NCI-H526 treated with DMSO at 0.1 percent for 48 hours (cell line): ENCODE measurements at regions not wholly inside any gene's neighbourhood (a gene's known extent, or its start where the extent isn't known, plus 50 kb on each side); places are given as distances from the start of the nearest gene placed in this dataset.
"Not testable (repeated sequence)": the region's sequence is repeated elsewhere in the genome, so short reads cannot be mapped to it uniquely, and the experiment has no call there.

Experiments used
- DNase-seq: peaks from one replicate; lab custom pipeline; 2025; lab: John Stamatoyannopoulos, UW

DNA sequence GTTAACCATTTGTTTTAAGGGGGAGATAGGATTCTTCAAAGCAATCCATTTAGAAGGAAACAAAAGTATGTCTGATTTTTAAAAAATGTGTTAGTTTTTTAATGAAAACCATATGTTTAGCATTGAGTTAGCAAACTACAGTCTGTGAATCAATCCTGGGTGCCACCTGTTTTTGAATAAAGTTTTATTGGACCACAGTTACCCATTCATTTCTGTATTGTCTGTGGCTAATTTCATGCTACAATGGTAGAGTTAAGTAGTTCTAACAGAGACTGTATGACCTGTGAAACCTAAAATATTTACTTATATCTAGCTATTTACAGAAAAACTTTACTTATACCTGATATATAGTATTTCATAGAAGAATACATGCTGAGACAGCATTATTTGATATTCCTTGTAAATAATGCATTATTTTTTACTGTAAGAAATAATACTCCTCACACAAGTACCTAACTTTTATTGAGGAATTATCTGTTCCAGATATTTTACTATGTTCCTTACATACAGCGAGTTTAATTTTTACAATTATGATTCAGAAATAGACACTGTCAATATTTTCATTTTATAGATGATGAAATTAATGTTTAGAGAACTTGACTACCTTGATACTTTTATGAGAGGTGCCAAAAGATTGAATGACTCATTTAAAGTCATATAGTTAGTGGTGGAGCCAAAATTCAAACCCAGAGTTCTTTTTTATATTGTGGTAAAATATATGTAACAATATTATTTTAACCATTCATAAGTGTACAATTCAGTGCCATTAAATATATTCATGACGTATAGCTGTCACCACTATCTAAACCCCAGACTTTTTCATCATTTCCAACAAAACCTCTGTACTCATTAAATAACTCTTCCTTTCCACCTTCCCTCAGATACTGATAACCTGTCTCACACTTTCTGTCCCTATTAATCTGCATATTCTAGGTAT is 122.0 kb downstream of the GLUD2 start:
- no peak for DNase-seq

DNA sequence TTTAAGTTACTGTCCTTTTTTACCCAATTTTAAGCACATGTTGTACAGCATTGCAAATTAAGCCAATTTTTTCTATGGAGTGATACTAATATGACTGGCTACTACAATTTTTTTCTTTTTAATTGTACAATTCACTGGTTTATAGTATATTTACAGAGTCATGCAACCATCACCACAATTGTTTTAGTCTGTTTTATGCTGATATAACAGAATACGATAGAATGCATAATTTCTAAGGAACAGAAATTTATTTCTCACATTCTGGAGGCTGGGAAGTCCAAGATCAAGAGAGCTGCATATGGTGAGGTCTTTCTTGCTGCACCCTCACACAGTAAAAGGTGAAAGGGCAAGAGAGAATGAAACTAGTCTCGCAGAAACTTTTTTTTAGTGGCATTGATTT is 125.3 kb downstream of the GLUD2 start:
- DNase-seq: no peak

DNA sequence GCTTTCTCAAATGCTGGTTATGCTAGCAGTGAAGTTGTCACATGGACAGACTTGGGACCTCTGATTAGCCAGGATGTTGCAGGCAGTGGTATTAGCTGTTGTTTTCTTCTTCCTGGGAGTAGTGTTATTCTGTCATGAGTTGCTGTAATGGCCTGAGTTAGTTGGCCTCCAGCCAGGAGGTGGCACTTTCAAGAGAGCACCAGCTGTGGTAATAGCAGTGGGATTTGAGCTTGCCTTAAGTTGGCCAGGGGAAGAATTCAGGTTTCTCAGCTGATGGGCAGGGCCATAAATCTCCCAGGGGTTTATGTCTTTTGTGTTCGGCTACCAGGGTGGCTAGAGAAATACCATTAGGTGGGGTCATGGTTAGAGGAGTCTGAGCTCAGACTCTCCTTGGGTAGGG is 132.6 kb downstream of the GLUD2 start:
- no peak for DNase-seq

DNA sequence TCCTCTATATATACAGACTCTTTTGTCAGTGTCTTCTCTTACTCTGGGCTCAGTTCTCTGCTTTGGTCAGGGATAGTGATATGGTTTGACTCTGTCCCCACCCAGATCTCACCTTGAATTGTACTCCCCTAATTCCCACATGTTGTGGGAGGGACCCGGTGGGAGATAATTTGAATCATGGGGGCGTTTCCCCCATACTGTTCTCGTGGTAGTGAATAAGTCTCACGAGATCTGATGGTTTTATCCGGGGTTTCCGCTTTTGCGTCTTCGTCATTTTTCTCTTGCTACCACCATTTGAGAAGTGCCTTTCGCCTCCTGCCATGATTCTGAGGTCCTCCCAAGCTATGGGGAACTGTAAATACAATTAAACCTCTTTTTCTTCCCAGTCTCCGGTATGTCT is 144.4 kb downstream of the GLUD2 start:
- no peak for DNase-seq

DNA sequence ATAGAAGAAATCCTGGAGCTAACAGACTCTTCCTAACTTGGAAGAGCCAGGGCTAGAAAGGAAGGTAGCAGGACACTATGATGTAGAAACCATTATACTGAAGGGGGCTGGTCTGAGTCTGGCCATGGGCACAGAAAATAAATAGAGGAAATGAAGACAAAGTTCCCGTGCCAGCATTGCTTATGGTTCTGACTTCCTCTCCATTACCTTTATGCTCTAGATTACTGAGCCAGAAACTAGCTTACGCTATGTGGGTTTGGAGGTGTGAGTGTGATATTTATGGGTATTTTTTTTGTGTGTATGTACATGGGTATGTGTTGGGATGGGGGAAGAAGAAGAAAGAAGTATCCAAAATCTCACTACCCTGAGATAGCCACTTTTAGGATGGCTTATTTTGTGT is 148.3 kb downstream of the GLUD2 start:
- no peak for DNase-seq

DNA sequence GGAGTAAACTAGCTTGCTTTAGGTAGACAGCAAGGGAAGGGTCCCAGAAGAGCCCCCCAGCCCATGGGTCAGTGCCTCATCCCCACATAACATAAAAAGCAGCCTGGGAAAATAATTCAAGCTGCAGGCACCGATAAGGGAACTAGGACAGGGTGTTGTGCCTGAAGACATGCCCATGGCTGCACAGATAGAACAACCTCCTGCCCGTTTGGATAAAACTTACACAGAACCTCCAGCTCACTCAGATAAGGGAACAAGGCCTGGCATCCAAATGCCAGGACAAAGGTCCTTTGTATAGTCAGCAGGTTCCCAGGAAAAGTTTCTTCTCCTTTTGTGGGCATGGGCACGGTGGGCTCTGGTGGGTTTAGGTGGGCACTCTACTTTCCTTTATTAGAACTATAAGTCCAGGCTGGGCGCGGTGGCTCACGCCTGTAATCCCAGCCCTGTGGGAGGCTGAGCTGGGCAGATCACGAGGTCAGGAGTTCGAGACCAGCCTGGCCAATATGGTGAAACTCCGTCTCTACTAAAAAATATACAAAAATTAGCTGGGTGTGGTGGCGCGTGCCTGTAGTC is 149.5 kb downstream of the GLUD2 start:
- not testable (repeated sequence) for DNase-seq

DNA sequence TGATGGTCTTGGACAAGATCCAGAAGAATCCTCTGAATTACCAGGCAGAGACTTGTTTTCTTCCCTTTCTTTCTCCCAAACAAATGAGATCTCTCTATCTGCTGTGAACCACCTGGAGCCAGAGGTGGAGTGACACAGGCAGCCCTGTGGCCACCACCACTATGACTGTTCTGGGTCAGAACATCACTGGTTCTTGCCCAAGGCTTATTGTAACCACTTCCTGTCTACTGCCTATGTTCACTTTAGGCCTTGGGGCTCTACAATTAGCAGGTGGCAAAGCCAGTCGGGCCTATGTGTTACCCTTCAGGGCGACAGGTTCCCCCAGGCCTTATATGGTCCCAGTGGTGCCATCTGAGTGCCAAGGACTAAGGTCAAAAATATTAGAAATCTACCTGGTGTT is 161.2 kb downstream of the GLUD2 start:
- DNase-seq: no peak

DNA sequence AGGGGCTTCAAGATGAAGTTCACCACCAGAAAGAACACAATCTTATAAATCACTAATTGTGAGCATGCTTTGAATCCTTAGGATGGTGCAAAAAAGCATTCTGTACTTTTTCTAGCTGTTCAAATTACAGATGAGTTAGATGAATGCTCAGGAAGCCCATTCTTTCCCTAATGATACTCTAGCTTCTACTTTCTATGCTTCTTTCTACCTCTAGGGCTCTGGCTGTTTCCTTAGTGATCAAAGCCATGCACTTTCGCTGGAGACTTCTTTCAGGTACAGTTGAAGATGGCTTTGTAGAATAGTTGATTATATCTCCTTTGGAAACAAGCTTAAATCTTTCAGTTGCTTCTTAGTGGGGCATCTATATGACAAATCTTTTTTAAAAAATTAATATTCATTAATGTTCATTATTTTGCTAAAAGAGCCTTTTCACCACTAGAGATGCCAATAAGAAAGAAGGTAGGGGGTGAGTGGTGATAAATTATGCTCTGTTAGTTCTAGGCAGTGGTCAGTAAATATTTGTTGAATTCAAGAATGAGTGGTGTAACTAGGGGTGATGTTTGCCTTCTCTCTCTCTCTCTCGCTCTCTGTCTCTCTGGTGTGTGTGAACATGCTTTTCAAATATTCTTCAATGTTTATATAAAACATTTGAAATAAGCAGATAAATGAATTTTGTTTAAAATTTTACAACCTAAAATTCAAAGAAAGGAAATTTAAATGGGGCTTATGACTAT is 169.4 kb downstream of the GLUD2 start:
- DNase-seq: no peak

DNA sequence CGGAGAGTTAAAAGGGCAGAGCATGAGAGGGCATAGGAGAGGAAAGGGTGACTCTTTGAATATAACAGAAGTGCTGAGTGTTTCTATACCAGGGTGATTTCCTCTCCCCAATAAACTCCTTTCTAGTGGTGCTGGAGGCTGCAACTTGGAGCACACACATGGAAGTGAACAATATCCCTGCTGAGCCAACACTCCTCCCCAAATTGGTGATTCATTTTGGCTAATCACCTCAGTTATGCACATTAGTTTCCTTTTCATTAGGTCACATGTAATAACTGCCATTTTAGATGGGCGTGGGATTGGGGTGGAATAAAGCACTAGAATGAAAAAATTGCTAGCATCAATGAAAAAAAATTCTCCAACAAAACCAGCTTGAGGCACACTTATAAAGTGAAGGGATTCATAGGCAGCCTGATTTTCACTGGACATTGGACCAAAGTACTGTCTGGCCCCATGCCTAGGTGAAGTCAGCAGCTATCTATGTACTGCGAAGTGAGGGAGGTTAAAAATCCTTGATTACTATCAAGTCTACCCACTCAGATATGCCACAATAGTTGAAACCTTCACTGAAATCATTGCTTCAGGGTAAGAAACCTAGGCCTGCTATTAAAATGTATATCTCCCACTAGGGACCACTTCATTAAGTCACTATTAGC is 174.0 kb downstream of the GLUD2 start:
- DNase-seq: no peak

DNA sequence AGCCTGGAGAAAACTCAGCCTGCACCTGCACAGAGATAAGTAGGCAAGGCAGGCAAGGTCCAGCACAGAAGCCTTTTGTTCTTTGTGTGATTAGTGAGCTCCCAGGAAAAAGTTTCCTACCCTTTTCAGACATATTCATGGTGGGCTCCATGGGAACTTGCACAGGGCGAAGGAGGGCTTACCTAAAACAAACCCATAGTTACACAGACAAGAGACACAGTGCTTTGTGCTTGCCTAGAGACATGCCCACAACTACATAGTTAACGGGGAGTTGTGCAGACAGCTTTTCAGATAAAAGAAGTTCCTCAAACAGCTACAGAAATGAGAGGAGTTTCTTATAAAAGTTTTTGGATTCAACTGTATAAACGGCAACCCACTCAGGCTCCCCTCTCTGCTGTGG is 180.5 kb downstream of the GLUD2 start:
- no peak for DNase-seq

DNA sequence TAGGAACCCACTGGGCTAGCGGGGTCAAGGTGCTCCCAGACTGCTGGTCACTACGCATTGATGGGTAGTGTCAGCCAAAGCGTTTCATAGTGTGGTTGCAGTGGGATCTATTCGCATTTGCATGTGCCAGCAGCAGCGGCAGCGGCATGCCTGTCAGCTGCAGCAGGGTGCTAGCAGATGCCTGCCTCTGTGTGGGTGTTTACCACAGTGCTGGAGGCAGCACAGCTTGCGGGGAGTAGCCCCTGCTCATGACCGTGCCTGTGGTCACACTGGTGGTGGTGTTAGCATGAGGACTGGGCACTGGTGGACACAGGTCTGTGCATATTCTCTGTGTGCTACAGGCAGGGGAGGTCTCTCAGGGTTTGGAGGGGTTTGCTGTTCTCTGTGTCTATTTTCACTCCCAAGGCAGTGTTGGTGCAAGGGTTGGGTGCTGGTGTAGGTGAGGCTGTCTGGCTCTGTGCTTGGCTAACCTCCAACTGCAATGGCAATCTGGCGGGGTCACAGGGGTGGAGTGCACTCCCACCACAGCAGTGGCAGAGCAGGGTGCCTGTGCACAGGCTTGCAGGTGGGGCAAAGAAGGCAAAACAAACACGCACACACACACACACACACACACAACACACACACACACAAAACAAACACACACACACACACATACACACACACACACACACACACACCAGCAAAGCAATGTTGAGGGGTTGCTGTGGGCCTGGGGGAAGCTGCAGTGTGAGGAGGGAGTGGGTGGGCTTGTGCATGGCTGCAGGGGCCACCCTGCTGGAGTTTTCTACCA is 184.4 kb downstream of the GLUD2 start:
- DNase-seq: no peak

DNA sequence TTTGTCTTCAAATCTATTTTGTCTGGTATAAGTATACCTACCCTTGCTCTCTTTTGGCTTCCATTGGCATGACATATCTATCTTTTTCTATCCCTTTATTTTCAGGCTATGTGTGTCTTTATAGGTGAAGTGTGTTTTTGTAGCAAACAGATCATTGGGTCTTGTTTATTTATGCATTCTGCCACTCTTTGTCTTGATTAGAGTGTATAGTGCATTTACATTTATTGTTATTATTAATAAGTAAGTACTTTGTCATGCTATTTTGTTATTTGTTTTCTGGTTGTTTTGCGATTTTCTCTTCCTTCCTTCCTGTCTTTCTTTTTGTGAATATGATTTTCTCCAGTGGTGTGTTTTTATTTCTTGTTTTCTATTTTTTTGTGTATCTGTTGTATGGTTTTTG is 188.6 kb downstream of the GLUD2 start:
- no peak for DNase-seq

DNA sequence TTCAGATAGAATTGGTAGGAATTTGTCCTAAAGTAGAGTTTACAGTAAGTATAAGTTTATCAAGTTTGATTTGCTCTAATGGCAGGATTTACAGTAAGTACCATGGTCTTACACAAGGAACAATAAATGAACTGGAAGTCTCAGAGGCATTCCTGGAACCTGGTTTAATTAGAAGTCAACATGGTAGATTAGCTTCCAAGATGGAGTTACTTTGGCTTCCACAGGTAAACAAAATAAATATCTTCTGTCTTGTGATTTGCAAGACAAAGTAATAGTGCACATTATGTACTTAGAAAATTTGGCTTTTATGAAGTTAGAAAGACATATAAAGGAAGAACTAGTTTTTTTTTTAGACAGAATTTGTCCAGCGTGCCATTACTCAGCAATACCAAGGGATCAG is 190.7 kb downstream of the GLUD2 start:
- no peak for DNase-seq

DNA sequence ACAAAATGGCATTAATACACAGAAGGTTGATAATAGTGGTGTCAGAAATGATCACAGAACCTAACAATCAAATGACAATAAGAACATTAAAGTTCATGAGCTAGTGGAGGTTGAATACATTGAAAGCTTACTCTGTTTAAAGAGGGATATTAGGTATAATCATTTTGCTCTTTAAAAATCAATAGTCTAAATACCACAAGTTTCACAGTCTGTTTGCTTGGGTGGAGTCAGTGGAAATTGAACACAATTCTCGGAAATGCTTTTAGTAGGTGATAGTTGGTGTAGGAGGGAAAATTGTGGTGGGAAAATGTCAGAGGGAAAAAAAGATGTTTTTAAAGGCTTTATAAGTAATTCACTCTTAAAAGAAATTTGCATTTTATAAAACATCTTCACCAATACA is 197.1 kb downstream of the GLUD2 start:
- no peak for DNase-seq

DNA sequence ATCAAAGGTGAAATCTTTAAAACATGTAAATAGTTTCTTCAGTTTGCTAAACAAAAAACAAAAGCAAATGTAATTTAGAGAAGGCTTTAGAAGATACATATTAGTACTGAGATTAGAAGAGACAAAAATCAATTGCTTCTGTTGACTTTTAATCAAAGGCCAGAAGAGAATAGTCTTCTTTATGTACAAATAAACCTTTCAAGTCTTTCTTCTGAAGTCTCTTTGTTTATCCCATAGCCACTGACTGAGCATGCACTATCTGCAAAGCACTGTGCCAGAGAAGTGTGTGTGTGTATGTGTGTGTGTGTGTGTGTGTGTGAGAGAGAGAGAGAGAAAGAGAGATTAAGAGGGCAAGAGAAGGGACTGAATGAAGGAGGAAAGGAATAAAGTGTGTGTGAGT is 198.4 kb downstream of the GLUD2 start:
- no peak for DNase-seq

DNA sequence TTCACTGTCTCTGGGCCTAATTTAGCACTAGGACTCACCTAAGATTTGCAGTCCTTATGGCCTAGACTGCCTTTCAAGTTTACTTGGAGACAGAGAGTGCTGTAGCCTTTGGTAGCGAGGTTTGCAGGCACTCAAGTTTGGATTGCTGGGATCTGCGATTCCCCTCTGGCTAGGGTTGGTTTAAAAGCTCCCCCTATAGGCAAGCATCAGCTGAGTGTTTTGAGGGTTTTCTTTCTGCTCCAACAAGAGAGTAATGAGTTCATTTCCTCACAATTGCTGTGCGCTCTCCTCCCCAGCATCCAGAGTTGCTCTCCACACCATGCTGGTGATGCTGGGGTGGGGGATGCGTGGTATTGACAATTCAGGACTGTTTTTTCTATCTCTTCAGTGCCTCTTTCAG is 206.9 kb downstream of the GLUD2 start:
- DNase-seq: no peak

DNA sequence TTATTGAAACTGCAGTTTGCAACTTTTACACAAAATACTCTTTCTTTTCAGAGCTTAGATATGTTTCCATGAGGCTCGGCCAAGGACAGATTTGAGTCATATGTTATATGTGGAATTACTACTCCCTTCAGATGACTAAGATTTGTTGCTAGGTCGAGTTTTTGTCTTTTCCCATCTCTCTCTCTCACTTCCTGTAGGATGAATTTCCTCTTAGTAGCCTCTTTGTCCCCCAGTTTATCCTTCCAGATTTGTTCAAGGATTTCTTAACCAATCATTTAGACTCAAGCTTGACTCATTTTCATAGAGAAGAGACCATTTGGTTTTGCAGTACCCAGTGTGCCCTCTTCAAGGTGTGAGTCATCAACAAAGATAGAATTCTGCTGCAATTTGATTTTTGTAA is 209.2 kb downstream of the GLUD2 start:
- no peak for DNase-seq

DNA sequence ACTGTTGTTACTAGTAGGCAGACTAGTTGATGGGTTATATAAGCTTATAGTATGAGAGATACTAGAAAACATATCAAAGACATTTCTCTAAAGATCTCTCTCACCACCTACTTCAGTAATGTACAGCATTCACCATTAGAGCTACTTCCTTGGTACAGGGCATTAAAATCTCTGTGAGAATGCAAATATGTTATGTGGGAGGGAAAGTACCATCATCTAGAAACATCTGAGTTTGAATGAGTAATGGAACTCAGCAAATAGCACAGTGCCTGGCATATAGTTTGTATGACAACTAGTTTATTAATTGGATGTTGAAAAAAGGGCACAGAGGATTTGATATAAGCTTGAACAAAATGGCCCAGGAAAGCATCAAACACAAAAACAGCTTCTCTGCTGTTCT is 211.1 kb downstream of the GLUD2 start:
- DNase-seq: no peak

DNA sequence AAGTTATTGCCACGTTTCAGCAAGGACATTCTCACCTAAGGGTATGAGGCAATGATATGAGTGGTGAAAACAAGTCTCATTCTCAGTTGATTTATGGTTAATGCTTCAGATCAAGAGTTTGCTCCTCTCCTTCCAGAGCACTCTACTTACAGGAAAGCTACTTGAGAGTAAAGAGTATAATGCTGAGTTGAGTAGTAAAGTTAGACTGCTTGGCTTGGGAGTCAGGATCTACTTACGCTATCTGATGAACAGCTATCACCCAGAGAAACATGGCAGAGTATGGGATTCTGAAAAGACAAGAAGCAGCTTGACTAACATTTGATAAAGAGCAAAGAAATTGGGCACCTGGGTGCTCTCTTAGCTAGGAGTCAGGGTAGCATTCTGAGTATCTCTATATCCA is 211.8 kb downstream of the GLUD2 start:
- no peak for DNase-seq

DNA sequence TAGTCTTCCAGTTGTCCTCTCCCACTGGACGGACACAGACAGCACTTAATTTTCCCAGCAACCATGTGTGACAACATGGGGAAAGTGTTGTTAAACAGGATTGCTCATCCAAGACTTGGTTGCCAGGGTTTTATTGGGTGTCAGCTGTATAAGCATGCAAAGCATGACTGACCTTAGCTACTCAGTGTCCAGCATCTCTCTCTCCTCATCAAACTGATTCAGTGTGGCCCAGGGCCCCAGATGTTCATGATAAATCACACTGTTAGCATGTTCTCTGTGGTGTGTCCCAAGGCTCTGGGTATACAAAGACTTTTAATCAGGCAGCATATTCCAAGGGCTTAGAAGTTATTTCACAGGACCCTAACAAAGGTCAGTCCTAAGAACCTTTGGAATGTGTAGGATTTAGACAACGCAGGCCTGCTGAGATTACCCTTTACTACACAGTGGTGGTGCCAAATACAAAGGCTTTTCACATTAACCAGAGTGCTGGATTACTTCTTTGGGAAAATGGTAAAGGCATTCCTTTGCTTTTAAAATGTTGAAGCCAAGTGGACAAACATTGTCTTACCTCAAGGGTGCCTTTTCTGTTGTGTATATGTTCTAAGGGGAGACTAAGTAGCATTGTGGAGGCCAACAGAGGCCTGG is 213.3 kb downstream of the GLUD2 start:
- no peak for DNase-seq

DNA sequence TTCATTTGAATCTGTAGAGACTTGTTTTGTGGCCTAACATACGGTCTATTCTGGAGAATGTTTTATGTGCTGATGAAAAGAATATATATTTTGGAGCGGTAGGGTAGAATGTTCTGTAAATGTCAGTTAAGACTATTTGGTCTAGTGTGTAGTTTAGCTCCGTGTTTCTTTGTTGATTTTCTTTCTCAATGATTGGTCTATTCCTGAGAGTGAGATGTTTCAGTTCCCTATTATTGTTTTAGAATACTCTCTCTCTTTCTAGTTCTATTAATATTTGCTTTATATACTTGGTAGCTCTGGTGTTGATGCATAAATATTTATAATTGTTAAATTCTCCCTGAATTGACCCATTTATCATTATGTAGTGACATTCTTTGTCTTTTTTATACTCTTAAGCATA is 236.5 kb downstream of the GLUD2 start:
- no peak for DNase-seq
